Neural cell (in vitro differentiated cells): ENCODE measurements at regions not wholly inside any gene's neighbourhood (a gene's known extent, or its start where the extent isn't known, plus 50 kb on each side); places are given as distances from the start of the nearest gene placed in this dataset.

Experiments used
- H2AFZ ChIP-seq: fragments of 200-600, 300-800 bp; sonication (generic), shearing (Covaris generic); 2 replicates; pipeline ENCODE4 v1.6.0; 2014; ENCODE audit warnings: low read depth, mild to moderate bottlenecking, antibody characterized with exemption, low read length, moderate library complexity
- H3F3A ChIP-seq: fragments of 200-600 bp; shearing (Covaris generic); 2 replicates; pipeline ENCODE4 v1.6.1; 2016; ENCODE audit warnings: mild to moderate bottlenecking, moderate library complexity, mixed read lengths, antibody characterized with exemption, low read length; ENCODE audit not compliant: insufficient read depth, poor library complexity, severe bottlenecking
- H3K27ac ChIP-seq: fragments of 200-600, 300-800 bp; sonication (generic), shearing (Covaris generic); 2 replicates; pipeline ENCODE4 v1.5.1; 2014; ENCODE audit warnings: mild to moderate bottlenecking, low read length, moderate library complexity
- H3K27me3 ChIP-seq: fragments of 300-800, 200-600 bp; sonication (generic), shearing (Covaris generic); 2 replicates; pipeline ENCODE4 v1.6.0; 2014; ENCODE audit warnings: mild to moderate bottlenecking, low read depth, low read length, moderate library complexity; ENCODE audit not compliant: insufficient read depth
- H3K36me3 ChIP-seq: fragments of 300-800, 200-600 bp; sonication (generic), shearing (Covaris generic); 2 replicates; pipeline ENCODE4 v1.5.1; 2014; ENCODE audit warnings: mild to moderate bottlenecking, antibody characterized with exemption, low read length, moderate library complexity; ENCODE audit not compliant: insufficient read depth
- H3K4me2 ChIP-seq: fragments of 300-800, 200-600 bp; sonication (generic), shearing (Covaris generic); 2 replicates; pipeline ENCODE4 v1.6.0; 2014; ENCODE audit warnings: mild to moderate bottlenecking, low read length
- H3K4me3 ChIP-seq: fragments of 300-800, 200-600 bp; sonication (generic), shearing (Covaris generic); 2 replicates; pipeline ENCODE4 v1.5.1; 2014; ENCODE audit warnings: mild to moderate bottlenecking, low read length, moderate library complexity
- H3K79me2 ChIP-seq: fragments of 200-600 bp; shearing (Covaris generic); replicated peaks from 2 replicates; pipeline ENCODE4 v1.6.0; 2014; ENCODE audit warnings: mild to moderate bottlenecking, low read length, moderate library complexity; ENCODE audit not compliant: insufficient read depth
- H3K9ac ChIP-seq: fragments of 300-800, 200-600 bp; sonication (generic), shearing (Covaris generic); 2 replicates; pipeline ENCODE4 v1.6.1; 2016; ENCODE audit warnings: mild to moderate bottlenecking, low read length, mixed read lengths
- H3K9me2 ChIP-seq: fragments of 200-600 bp; shearing (Covaris generic); 2 replicates; pipeline ENCODE4 v1.6.1; 2016; ENCODE audit warnings: mild to moderate bottlenecking, low read length, mixed read lengths; ENCODE audit not compliant: insufficient read depth
- H3K9me3 ChIP-seq: fragments of 200-600, 300-800 bp; sonication (generic), shearing (Covaris generic); 2 replicates; pipeline ENCODE4 v1.6.1; 2016; ENCODE audit warnings: mild to moderate bottlenecking, mixed run types, low read length, moderate library complexity, mixed read lengths
- H4K20me1 ChIP-seq: fragments of 200-600 bp; shearing (Covaris generic); 2 replicates; pipeline ENCODE4 v1.6.1; 2016; ENCODE audit warnings: mild to moderate bottlenecking, mixed run types; ENCODE audit not compliant: insufficient read depth
- CTCF ChIP-seq: fragments of 450-650 bp; IDR thresholded peaks from 2 replicates; pipeline ENCODE4 v1.5.1; 2014; ENCODE audit warnings: antibody characterized with exemption, mild to moderate bottlenecking, moderate library complexity; ENCODE audit not compliant: poor library complexity, severe bottlenecking
- EP300 ChIP-seq: fragments of 450-650 bp; conservative IDR thresholded peaks from 2 replicates; pipeline ENCODE4 v1.6.1; 2014; ENCODE audit warnings: antibody characterized with exemption, mild to moderate bottlenecking, moderate library complexity; ENCODE audit not compliant: poor library complexity, severe bottlenecking
- EZH2 ChIP-seq: fragments of 200-600, 300-800 bp; shearing (Covaris generic), sonication (generic); IDR thresholded peaks from 2 replicates; pipeline ENCODE4 v1.6.1; 2014; ENCODE audit warnings: antibody characterized with exemption, low read length, borderline replicate concordance, mild to moderate bottlenecking; ENCODE audit not compliant: insufficient read depth, poor library complexity, severe bottlenecking
- MXI1 ChIP-seq: fragments of 450-650 bp; conservative IDR thresholded peaks from 2 replicates; pipeline ENCODE4 v1.6.1; 2014; ENCODE audit warnings: antibody characterized with exemption, mild to moderate bottlenecking; ENCODE audit not compliant: poor library complexity, severe bottlenecking
- POLR2AphosphoS5 ChIP-seq: IDR thresholded peaks from 2 replicates; pipeline ENCODE4 v1.6.1; 2012
- RAD21 ChIP-seq: fragments of 450-650 bp; conservative IDR thresholded peaks from 2 replicates; pipeline ENCODE4 v1.6.1; 2014; ENCODE audit warnings: antibody characterized with exemption, mild to moderate bottlenecking, moderate library complexity
- REST ChIP-seq: IDR thresholded peaks from 2 replicates; pipeline ENCODE4 v1.6.1; 2012; ENCODE audit warnings: borderline replicate concordance
- SMC3 ChIP-seq: fragments of 450-650 bp; conservative IDR thresholded peaks from 2 replicates; pipeline ENCODE4 v1.6.1; 2014; ENCODE audit warnings: antibody characterized with exemption, mild to moderate bottlenecking, moderate library complexity; ENCODE audit not compliant: poor library complexity
- TAF1 ChIP-seq: IDR thresholded peaks from 2 replicates; pipeline ENCODE4 v1.6.1; 2012; ENCODE audit warnings: low read depth

DNA sequence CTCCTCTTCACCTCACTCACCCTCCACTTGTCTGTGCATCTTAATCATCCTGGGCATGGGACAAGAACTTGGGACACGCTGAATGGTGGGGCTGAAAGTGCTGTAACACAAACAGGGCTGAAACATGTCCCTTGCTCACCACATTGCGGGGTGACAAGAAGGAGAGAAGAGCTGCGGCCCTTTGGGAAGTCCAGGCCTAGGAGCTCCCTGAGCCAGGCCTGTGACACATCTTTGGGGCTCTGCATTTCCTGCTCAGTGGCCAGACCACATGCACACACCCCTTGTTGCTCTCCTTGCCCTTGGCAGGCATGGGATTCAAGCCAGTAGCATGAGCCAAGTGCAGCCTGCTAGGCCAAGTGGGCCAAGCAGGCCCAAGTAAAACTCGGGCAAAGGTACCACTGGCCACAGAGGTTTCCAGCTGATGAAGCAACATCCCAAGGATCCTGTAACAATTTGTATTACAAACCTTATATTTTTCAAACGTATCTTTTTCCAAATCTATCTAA is 1384.3 kb upstream of the PCDH20 start:
- TF ChIP-seq TAF1 (no peak), EP300 (no peak), EZH2 (no peak), RAD21 (no peak), MXI1 (no peak), SMC3 (no peak), POLR2AphosphoS5 (no peak), REST (no peak), CTCF (no peak)
- Histone ChIP-seq H3K36me3 (no peaks in the 10 kb centered on the region), H4K20me1 (no peaks in the 10 kb centered on the region), H3K27me3 (no peaks in the 10 kb centered on the region), H3K9ac (no peak overlapping the region), H3K9me2 (no peaks in the 10 kb centered on the region), H3F3A (no peaks in the 10 kb centered on the region), H3K4me3 (no peak overlapping the region), H3K27ac (no peak overlapping the region), H3K4me2 (no peak overlapping the region), H3K9me3 (no peaks in the 10 kb centered on the region), H2AFZ (no peak overlapping the region), H3K79me2 (no peaks in the 10 kb centered on the region)

DNA sequence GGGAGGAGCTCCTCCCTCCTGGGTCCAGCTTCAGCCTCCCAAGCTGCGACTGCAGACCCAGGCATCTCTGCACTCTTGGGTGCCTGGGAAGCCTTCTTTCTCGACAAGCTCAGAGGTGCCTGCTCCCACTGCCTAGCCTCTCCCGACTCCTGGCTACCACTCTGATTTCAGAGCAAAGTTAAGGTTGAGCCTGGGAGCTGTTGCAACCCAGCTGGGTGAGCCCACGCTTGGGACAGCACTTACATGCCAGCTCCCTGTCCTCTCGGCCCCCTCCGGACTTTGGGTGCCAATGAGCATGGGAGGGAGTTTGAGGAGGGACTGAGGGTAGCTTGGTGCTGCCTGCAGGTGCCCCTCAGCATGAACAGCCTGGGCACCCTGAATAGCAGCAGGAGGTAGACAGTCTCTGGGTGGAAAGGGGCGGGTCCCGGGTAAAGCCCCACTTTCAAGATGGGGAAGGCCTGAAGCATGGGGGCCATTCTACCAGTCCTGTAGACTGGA is 1383.4 kb upstream of the PCDH20 start:
- Histone ChIP-seq H3K79me2 (no peaks in the 10 kb centered on the region), H4K20me1 (no peaks in the 10 kb centered on the region), H3K27me3 (no peaks in the 10 kb centered on the region), H3K9me3 (no peaks in the 10 kb centered on the region), H3K36me3 (no peaks in the 10 kb centered on the region), H2AFZ (no peak overlapping the region), H3F3A (no peaks in the 10 kb centered on the region), H3K4me3 (no peak overlapping the region), H3K9me2 (no peaks in the 10 kb centered on the region), H3K27ac (no peak overlapping the region), H3K9ac (no peak overlapping the region), H3K4me2 (no peak overlapping the region)
- TF ChIP-seq POLR2AphosphoS5 = no peak
- no peak for TF ChIP-seq EZH2
- TF ChIP-seq RAD21 = no peak
- TF ChIP-seq SMC3 = no peak
- TF ChIP-seq MXI1 = no peak
- no peak for TF ChIP-seq CTCF
- TF ChIP-seq REST = no peak
- TF ChIP-seq EP300 = no peak
- no peak for TF ChIP-seq TAF1
